ENCODE measurements at regions not wholly inside any gene's neighbourhood (a gene's known extent, or its start where the extent isn't known, plus 50 kb on each side); places are given as distances from the start of the nearest gene placed in this dataset.

DNA sequence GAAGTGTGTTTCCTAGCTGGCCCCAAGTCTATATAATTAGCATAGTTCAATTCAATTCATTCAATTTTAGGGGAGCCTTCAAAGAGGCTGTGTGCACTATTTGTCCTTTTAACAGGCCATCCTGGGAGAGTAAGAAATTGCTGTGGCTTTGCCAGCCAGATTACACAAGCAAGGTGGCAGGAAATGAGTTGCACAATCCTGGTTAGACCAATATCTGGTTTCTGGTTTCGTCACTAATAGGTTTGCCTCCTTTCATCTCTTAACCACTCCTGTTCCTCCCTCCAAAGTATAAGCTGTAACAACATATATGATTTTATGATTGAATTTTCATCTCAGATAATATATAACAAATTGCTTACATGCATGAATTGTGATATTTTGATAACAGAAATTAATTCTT lies 84.1 kb upstream of the NEGR1 start:
- FAIRE-seq (no peak), DNase-seq (ENCODE audit: insufficient read length, low spot score) (no peak)
- TF ChIP-seq, protein P1, sequence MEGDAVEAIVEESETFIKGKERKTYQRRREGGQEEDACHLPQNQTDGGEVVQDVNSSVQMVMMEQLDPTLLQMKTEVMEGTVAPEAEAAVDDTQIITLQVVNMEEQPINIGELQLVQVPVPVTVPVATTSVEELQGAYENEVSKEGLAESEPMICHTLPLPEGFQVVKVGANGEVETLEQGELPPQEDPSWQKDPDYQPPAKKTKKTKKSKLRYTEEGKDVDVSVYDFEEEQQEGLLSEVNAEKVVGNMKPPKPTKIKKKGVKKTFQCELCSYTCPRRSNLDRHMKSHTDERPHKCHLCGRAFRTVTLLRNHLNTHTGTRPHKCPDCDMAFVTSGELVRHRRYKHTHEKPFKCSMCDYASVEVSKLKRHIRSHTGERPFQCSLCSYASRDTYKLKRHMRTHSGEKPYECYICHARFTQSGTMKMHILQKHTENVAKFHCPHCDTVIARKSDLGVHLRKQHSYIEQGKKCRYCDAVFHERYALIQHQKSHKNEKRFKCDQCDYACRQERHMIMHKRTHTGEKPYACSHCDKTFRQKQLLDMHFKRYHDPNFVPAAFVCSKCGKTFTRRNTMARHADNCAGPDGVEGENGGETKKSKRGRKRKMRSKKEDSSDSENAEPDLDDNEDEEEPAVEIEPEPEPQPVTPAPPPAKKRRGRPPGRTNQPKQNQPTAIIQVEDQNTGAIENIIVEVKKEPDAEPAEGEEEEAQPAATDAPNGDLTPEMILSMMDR (IDR thresholded peaks at IDR 0.05; ENCODE audit: insufficient read depth, missing control alignments) = no peak

DNA sequence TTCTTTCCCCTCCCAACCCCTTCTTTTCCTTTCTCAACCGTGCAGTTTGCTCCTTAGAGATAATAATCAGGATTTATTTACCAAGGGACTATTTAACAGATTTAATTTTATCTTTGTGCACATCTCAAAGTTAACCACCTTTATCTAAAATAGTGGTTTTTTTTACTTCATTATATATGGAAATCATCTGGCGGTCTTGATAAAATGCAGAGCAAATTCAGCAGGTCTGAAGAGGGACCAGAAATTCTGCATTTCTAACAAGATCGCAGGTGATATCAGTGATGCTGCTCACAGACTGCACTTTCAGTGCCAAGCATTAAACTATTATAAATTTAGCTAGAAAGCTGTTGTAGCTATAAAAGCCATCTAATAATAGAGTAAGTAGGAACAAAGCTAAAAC lies 83.4 kb upstream of the NEGR1 start:
- TF ChIP-seq, protein P1 (IDR thresholded peaks at IDR 0.05; ENCODE audit: insufficient read depth, missing control alignments) = no peak
- DNase-seq (ENCODE audit: insufficient read length, low spot score) (no peak), FAIRE-seq (no peak)

DNA sequence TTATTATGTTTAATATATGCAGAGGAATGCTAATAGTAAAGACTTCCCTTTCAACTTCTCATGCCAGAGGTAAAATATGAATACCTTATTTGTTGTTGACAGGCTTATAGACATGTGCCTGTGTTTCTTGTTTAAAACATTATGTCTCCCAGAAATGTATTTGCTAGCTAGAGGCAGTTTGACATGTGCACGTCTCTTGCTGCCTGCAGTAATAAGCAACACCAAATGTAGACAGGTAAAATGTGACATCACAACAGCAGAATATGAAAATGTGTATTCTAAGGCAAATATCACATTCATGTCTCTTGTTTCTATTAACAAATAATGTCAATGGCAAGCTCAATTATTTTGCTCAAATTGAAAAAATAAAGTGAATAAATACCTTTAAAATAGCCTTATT lies 80.2 kb upstream of the NEGR1 start:
- no peak for DNase-seq (ENCODE audit: insufficient read length, low spot score)
- FAIRE-seq = no peak
- TF ChIP-seq, protein P1 (IDR thresholded peaks at IDR 0.05; ENCODE audit: insufficient read depth, missing control alignments) = no peak

DNA sequence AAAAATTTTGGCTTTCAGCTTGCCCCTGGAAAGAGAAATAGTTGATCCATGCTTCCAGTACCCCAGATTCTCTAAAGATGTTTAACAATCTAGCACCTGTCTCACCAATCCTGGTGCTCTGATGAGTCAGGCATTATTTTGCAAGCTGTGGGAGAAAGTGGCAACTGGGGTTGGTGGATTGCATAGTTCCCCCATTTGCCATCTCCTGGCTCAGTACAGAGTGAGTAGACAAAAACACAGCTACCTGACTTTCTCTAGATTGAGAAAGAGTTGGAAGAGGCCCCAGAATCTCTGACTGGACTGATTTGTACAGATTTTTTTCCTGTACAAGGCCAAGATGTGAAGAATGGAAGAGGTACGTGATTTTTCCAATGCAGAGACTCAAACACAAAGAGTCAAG lies 75.1 kb upstream of the NEGR1 start:
- FAIRE-seq (no peak), DNase-seq (ENCODE audit: insufficient read length, low spot score) (no peak)
- TF ChIP-seq, protein P1 (IDR thresholded peaks at IDR 0.05; ENCODE audit: insufficient read depth, missing control alignments) = no peak

DNA sequence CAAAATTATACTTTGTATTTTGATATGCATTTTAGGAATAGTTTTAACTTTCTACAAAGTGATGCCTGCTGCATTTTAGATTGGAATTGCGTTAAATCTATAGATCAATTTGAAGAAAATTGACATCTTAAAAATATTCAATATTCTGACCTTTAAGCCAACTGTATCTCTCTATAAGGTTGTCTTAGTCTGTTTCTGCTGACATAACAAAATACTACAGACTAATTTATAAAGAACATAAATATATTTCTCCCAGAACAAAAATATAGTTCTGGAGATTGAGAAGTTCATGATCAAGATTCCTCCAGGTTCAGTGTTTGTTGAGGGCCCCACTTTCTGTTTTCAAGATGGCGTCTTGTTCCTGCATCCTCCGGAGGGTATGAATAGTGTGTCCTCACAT lies 73.6 kb upstream of the NEGR1 start:
- DNase-seq (ENCODE audit: insufficient read length, low spot score) (no peak), FAIRE-seq (no peak)
- TF ChIP-seq, protein P1 (IDR thresholded peaks at IDR 0.05; ENCODE audit: insufficient read depth, missing control alignments) = no peak

DNA sequence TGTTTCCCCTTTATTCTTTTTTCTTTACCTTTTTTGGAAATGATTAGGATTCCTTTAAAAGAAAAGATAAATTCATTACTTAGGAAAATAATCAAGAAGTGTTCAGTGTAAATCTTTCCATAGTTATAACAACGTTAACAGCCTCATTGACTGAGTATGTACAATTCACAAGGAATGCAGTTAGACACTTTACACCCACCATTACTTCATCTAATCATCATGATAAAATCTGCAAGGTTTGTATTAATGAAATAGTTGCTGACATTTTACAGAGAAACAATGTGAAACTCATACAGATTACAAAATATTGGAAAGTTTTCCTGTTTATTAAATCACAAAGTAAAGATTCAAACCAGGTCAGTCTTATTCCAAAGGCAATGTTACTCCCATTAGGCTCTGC lies 59.3 kb upstream of the NEGR1 start:
- no peak for DNase-seq (ENCODE audit: insufficient read length, low spot score)
- TF ChIP-seq, protein P1 (IDR thresholded peaks at IDR 0.05; ENCODE audit: insufficient read depth, missing control alignments) = no peak
- FAIRE-seq = no peak

DNA sequence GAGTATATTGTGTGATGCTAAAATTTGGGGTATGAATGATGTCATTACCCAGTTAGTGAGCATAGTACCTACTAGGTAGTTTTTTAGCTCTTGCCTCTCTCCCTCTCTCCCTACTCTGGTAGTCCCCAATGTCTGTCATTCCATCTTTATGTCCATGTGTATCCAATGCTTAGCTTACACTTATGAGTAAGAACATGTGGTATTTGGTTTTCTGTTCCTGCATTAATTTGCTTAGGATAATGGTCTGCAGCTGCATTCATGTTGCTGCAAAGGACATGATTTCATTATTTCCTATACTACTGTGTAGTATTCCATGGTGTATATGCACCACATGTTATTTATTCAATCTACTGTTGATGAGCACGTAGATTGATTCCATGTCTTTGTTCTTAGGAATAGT lies 54.4 kb upstream of the NEGR1 start:
- FAIRE-seq (no peak), DNase-seq (ENCODE audit: insufficient read length, low spot score) (no peak)
- TF ChIP-seq, protein P1 (IDR thresholded peaks at IDR 0.05; ENCODE audit: insufficient read depth, missing control alignments) = no peak
